Prostate gland (tissue), 2 donors: ENCODE measurements at regions not wholly inside any gene's neighbourhood (a gene's known extent, or its start where the extent isn't known, plus 50 kb on each side); places are given as distances from the start of the nearest gene placed in this dataset.

Experiments used
- DNase-seq: peaks from one replicate; pipeline ENCODE4 v3.0.0-alpha.2; 2019; ENCODE audit warnings: low spot score
- H3K27ac ChIP-seq, 2 donors: fragments of 200-600 bp; sonication (generic); 2 replicates each; pipeline ENCODE4 v1.5.1; 2017 to 2019
- H3K27me3 ChIP-seq: fragments of 200-600 bp; sonication (generic); replicated peaks from 2 replicates; pipeline ENCODE4 v1.5.1; 2019; ENCODE audit not compliant: insufficient read depth
- H3K36me3 ChIP-seq, 2 donors: fragments of 200-600 bp; sonication (generic); 1 replicate in 1 of 2; 2 replicates in 1 of 2; pipeline versions ENCODE4 v1.5.1 to v1.8.1; 2017 to 2019
- H3K4me1 ChIP-seq: fragments of 200-600 bp; sonication (generic); replicated peaks from 2 replicates; pipeline ENCODE4 v1.5.1; 2019
- H3K4me3 ChIP-seq, 2 donors: fragments of 200-600 bp; sonication (generic); 2 replicates each; pipeline ENCODE4 v1.5.1; 2017 to 2019
- H3K9me3 ChIP-seq: fragments of 200-600 bp; sonication (generic); 2 replicates; pipeline ENCODE4 v1.5.1; 2017
- POLR2A ChIP-seq: fragments of 450-650 bp; IDR thresholded peaks from one replicate; pipeline ENCODE4 v1.6.1; 2016; ENCODE audit warnings: antibody characterized with exemption, mild to moderate bottlenecking
- POLR2AphosphoS5 ChIP-seq: sonication (generic); formaldehyde crosslinking; IDR thresholded peaks from one replicate; pipeline ENCODE4 v1.6.1; 2017; ENCODE audit warnings: antibody characterized with exemption
- WGBS: methylation state at CpG from one replicate; pipeline ENCODE4 v1.1.5; 2018; 5-methylcytosine and 5-hydroxymethylcytosine counted together
- intact Hi-C: fragments of 100-400 bp; cut with DNase I; formaldehyde crosslinking; loops from one replicate; pipeline ENCODE4 v1.14.2; 2022
- TF ChIP-seq, protein P1 (sequence below), 4 experiments: fragments of 200-600 bp in 2 of 4; fragments of 450-650 bp in 2 of 4; sonication (generic) in 2 of 4; IDR thresholded peaks; 1 replicate in 3 of 4; 2 replicates in 1 of 4; pipeline ENCODE4 v1.5.1; 2016 to 2019; ENCODE audit warnings: antibody characterized with exemption in 4 of 4, mild to moderate bottlenecking in 2 of 4, moderate library complexity in 2 of 4

DNA sequence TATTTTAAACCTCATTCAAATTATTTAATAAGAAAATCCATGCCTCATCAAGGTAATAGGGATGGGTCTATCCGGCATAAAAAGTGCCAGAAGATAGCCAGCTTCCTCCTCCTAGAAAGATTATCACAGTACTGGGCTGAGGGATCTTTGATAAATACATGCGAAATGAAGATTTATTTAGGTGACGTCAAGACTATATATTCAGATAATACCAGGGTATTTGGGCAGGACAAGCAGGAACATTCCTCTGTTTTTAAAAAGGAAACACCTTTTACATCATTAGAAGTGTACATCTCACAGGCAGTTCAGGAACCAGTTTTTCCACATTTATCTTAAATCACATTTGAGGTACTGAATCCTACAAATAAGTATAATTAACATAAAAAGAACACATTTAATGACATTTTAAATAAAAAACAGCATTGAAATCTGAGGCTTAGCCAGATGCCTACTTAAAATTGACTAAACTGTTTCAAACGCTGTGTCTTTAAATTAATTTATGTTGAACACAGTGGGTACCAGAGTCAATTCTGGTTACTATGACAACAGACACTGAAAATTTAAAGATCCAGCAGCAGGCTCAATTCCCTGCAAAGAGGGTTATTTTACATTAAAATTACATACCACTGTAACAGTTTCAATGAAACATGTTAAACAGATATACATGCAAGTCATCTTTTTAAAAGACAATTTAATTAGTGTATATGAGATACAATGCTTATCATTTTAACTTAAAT lies 124.7 kb upstream of the SLCO6A1 start:
- no peak overlapping the region for H3K27ac ChIP-seq
- DNase-seq = no peak
- no peaks in the 10 kb centered on the region for H3K36me3 ChIP-seq
- no peak for TF ChIP-seq POLR2A
- TF ChIP-seq POLR2AphosphoS5 = no peak
- TF ChIP-seq, protein P1, sequence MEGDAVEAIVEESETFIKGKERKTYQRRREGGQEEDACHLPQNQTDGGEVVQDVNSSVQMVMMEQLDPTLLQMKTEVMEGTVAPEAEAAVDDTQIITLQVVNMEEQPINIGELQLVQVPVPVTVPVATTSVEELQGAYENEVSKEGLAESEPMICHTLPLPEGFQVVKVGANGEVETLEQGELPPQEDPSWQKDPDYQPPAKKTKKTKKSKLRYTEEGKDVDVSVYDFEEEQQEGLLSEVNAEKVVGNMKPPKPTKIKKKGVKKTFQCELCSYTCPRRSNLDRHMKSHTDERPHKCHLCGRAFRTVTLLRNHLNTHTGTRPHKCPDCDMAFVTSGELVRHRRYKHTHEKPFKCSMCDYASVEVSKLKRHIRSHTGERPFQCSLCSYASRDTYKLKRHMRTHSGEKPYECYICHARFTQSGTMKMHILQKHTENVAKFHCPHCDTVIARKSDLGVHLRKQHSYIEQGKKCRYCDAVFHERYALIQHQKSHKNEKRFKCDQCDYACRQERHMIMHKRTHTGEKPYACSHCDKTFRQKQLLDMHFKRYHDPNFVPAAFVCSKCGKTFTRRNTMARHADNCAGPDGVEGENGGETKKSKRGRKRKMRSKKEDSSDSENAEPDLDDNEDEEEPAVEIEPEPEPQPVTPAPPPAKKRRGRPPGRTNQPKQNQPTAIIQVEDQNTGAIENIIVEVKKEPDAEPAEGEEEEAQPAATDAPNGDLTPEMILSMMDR (IDR thresholded peaks at IDR 0.05) = no peak
- 48% methylated on average over 4 of the region's 4 CpGs for WGBS
- H3K27me3 ChIP-seq = no peaks in the 10 kb centered on the region
- intact Hi-C loops = no loop called here
- H3K4me3 ChIP-seq = no peak overlapping the region
- no peaks in the 10 kb centered on the region for H3K9me3 ChIP-seq
- no peaks in the 10 kb centered on the region for H3K4me1 ChIP-seq

DNA sequence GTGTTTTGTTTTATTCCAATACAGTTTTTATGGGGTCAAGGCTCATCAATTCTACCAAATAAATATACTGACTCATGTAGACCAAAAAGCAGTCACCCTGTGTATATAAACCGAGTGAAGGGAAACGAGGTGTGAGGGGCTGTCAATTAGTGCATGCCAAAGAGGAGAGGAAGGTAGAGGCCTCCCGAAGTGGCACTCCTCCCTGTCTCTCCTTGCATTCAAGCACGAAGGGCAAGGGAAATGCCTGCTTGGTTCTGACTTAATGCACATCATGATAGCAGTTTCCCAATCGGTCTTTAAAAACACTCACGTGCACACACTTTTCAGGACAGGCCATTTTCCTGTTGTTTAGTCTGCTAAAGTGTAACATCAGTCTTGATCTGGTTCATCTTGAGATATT lies 125.6 kb upstream of the SLCO6A1 start:
- DNase-seq = no peak
- Histone ChIP-seq H3K4me3 (no peak overlapping the region), H3K36me3 (no peaks in the 10 kb centered on the region), H3K9me3 (no peaks in the 10 kb centered on the region), H3K27ac (no peak overlapping the region), H3K4me1 (no peaks in the 10 kb centered on the region), H3K27me3 (no peaks in the 10 kb centered on the region)
- intact Hi-C loops = no loop called here
- TF ChIP-seq POLR2AphosphoS5 = no peak
- TF ChIP-seq, protein P1 (IDR thresholded peaks at IDR 0.05) = no peak
- TF ChIP-seq POLR2A = no peak
- 49% methylated on average over 6 of the region's 6 CpGs for WGBS

DNA sequence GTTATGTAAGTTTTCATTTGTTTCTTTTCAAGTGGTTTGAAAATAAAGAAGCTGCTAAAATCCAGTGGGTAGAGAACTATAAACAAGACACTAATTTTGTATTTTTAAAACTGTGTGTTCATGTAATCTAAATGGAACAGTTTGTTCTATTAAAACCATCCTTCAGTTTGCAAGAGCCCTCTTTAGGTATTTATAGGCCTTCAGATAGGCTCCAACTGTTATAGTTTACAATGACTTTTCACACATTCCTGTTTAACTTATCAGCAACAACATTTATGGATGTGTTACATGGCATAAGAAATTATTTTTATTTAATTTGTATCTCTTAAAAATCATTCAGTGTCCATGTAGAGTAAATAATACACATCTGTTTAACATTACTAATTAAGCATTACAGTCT lies 126.7 kb upstream of the SLCO6A1 start:
- Histone ChIP-seq H3K4me1 (no peaks in the 10 kb centered on the region), H3K27ac (no peak overlapping the region), H3K36me3 (no peaks in the 10 kb centered on the region), H3K9me3 (no peaks in the 10 kb centered on the region), H3K27me3 (no peaks in the 10 kb centered on the region), H3K4me3 (no peak overlapping the region)
- DNase-seq = no peak
- intact Hi-C loops = no loop called here
- TF ChIP-seq, protein P1 (IDR thresholded peaks at IDR 0.05) = no peak
- TF ChIP-seq POLR2AphosphoS5 (no peak), POLR2A (no peak)

DNA sequence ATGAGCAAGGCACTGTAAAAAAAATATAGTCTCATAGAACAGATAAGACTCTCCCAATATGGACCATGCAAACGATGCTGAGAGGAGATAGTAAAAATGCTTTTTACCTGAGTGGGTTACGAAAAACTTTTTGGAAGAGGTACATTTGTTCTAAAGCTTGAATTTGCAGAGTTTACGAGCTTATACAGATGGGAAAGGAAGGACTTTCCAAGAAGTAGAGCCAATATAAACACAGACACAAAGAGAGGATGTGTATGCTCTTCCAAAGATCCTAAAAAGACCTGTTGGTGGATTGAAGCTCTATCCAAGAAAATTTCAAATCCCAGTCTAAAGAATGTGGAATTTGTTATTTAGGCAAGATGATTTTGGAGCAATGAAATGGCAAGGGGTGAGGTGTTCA lies 127.1 kb upstream of the SLCO6A1 start:
- intact Hi-C loops = no loop called here
- no peak overlapping the region for H3K4me3 ChIP-seq
- H3K36me3 ChIP-seq = no peaks in the 10 kb centered on the region
- DNase-seq = no peak
- peak; percentile 32 for TF ChIP-seq POLR2AphosphoS5
- TF ChIP-seq, protein P1 (IDR thresholded peaks at IDR 0.05) = no peak
- H3K27me3 ChIP-seq = no peaks in the 10 kb centered on the region
- no peaks in the 10 kb centered on the region for H3K9me3 ChIP-seq
- no peaks in the 10 kb centered on the region for H3K4me1 ChIP-seq
- WGBS = 10% methylated on average over 3 of the region's 3 CpGs
- no peak overlapping the region for H3K27ac ChIP-seq

DNA sequence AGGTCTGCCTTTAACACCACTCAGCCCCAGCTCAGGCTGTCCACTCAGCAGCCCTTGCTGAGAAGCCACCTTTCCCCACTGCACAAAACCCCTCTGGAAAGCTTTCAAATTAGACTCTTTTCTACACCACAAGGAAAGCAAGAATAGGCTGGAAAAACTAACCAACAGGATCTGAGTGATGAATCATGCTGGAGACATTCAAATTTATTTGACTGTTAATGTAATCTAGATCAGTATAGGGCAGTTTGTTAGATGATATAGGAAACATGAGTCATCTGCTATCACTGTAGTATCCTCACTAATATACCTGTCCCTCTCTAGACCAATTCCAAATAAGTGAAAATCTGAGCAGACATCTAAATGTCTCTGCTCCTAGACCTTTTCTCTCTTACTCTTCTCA lies 127.8 kb upstream of the PAM start:
- Histone ChIP-seq H3K27ac (no peak overlapping the region), H3K4me1 (no peaks in the 10 kb centered on the region), H3K9me3 (no peaks in the 10 kb centered on the region), H3K36me3 (no peaks in the 10 kb centered on the region), H3K4me3 (no peak overlapping the region), H3K27me3 (no peaks in the 10 kb centered on the region)
- no peak for DNase-seq
- intact Hi-C loops = no loop called here
- TF ChIP-seq POLR2AphosphoS5 (no peak), POLR2A (no peak)
- TF ChIP-seq, protein P1 (IDR thresholded peaks at IDR 0.05) = no peak
